BLaER1 treated with 17β-estradiol and CSF1 and Interleukin-3, amounts not matched to agents 10 nM and 100 nM (cell line): ENCODE measurements at regions not wholly inside any gene's neighbourhood (a gene's known extent, or its start where the extent isn't known, plus 50 kb on each side); places are given as distances from the start of the nearest gene placed in this dataset.
"Not testable (repeated sequence)": the region's sequence is repeated elsewhere in the genome, so short reads cannot be mapped to it uniquely, and the experiment has no call there.

Source experiments
- H3K27ac ChIP-seq, 11 experiments: shearing (Covaris generic); formaldehyde crosslinking; 2 replicates each; pipeline ENCODE4 v1.8.1; 2022
- H3K27me3 ChIP-seq, 11 experiments: shearing (Covaris generic); formaldehyde crosslinking; 2 replicates each; pipeline ENCODE4 v1.8.1; 2022
- H3K36me3 ChIP-seq, 11 experiments: shearing (Covaris generic); formaldehyde crosslinking; 2 replicates each; pipeline ENCODE4 v1.8.1; 2022
- H3K4me1 ChIP-seq, 10 experiments: shearing (Covaris generic); formaldehyde crosslinking; 2 replicates each; pipeline ENCODE4 v1.8.1; 2022
- H3K4me2 ChIP-seq, 11 experiments: shearing (Covaris generic); formaldehyde crosslinking; 2 replicates each; pipeline ENCODE4 v1.8.1; 2022
- H3K4me3 ChIP-seq, 10 experiments: shearing (Covaris generic); formaldehyde crosslinking; 2 replicates each; pipeline ENCODE4 v1.8.1; 2022
- H3K9ac ChIP-seq, 11 experiments: shearing (Covaris generic); formaldehyde crosslinking; 2 replicates each; pipeline ENCODE4 v1.8.1; 2022
- H3K9me3 ChIP-seq, 11 experiments: shearing (Covaris generic); formaldehyde crosslinking; replicated peaks in 1 of 11; 2 replicates each; pipeline ENCODE4 v1.8.1; 2022
- H4K20me1 ChIP-seq, 11 experiments: shearing (Covaris generic); formaldehyde crosslinking; 2 replicates each; pipeline ENCODE4 v1.8.1; 2022
- Cebpa-rat ChIP-seq, 11 experiments: shearing (Covaris generic); IDR thresholded peaks; 2 replicates each; pipeline ENCODE4 v1.8.1; 2022

GRCh38 chr3:15934389-15935195 lies 136.8 kb upstream of the ANKRD28 start:
- H3K9me3 ChIP-seq: no peaks in the 10 kb centered on the region
- H3K36me3 ChIP-seq: no peaks in the 10 kb centered on the region
- H3K27ac ChIP-seq: no peak overlapping the region
- H3K4me3 ChIP-seq: no peak overlapping the region
- no peaks in the 10 kb centered on the region for H4K20me1 ChIP-seq
- TF ChIP-seq Cebpa-rat (IDR thresholded peaks at IDR 0.05): no peak
- H3K4me2 ChIP-seq: peak overlapping the region in 3 of 11 experiments; percentile 3 to 75 (median 71); a peak in 4 of 22 replicates
- peaks cover 10 to 50% (median 12%) of the 10 kb centered on the region in 10 experiments for H3K4me1 ChIP-seq
- no peaks in the 10 kb centered on the region for H3K27me3 ChIP-seq
- no peak overlapping the region for H3K9ac ChIP-seq

DNA sequence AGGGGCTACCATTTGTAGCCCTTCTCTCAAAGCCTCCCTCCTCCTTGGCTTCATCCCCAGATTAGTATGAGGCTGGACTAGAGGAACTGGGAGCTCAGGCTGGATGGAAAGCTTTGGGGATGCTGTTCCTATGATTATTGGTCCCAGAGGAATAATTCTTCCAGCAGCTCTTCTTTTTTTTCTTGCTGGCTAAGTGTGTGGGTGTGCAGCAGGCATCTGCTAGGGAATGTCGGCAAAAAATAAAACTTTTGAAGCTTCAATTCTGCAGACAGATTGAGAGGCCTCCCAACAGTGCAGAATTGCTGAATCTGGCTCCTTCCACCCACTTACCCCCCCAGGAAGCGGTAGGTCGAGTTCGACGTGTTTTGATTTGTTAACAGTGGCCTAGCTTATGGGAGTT lies 138.5 kb upstream of the ANKRD28 start:
- Histone ChIP-seq H3K9me3 (peaks cover 4 to 8% (median 7%) of the 10 kb centered on the region in 11 experiments; a peak in 21 of 22 replicates), H3K4me3 (no peak overlapping the region), H3K4me1 (peaks cover 10 to 43% (median 12%) of the 10 kb centered on the region in 10 experiments), H3K36me3 (0 out of 22 replicates have a peak, but pooled peaks cover 0 to 2% (median 0%) of the 10 kb centered on the region in 11 experiments), H3K4me2 (no peak overlapping the region), H3K27me3 (no peaks in the 10 kb centered on the region), H3K27ac (no peak overlapping the region), H3K9ac (no peak overlapping the region), H4K20me1 (no peaks in the 10 kb centered on the region)
- TF ChIP-seq Cebpa-rat (IDR thresholded peaks at IDR 0.05): no peak

GRCh38 chr3:15940641-15941040 lies 142.9 kb upstream of the ANKRD28 start:
- no peak for TF ChIP-seq Cebpa-rat (IDR thresholded peaks at IDR 0.05)
- no peaks in the 10 kb centered on the region for H3K27me3 ChIP-seq
- peaks cover 0 to under 1% (median 0%) of the 10 kb centered on the region in 10 experiments; a peak in 3 of 20 replicates for H3K4me1 ChIP-seq
- H3K27ac ChIP-seq: no peak overlapping the region
- H3K9me3 ChIP-seq: peaks cover 13 to 36% (median 30%) of the 10 kb centered on the region in 11 experiments; a peak in 21 of 22 replicates
- 0 out of 22 replicates have a peak, but pooled peaks cover 0 to 4% (median 0%) of the 10 kb centered on the region in 11 experiments for H3K36me3 ChIP-seq
- H3K4me3 ChIP-seq: no peak overlapping the region
- H3K9ac ChIP-seq: no peak overlapping the region
- no peaks in the 10 kb centered on the region for H4K20me1 ChIP-seq
- no peak overlapping the region for H3K4me2 ChIP-seq

DNA sequence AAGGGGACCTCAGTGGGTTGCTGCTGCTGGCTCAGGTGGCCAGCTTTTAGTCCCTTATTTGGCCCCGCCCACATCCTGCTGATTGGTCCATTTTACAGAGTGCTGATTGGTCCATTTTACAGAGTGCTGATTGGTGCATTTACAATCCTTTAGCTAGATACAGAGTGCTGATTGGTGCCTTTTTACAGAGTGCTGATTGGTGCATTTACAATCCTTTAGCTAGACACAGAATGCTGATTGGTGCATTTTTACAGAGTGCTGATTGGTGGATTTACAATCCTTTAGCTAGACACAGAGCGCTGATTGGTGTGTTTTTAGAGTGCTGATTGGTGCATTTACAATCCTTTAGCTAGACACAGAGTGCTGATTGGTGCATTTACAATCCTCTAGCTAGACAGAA lies 143.7 kb upstream of the ANKRD28 start:
- H3K36me3 ChIP-seq, H3K4me2 ChIP-seq, H3K4me3 ChIP-seq, H3K27me3 ChIP-seq, H4K20me1 ChIP-seq, H3K4me1 ChIP-seq, H3K27ac ChIP-seq, H3K9ac ChIP-seq: not testable (repeated sequence)
- peaks cover 13 to 36% (median 30%) of the 10 kb centered on the region in 11 experiments; a peak in 21 of 22 replicates for H3K9me3 ChIP-seq

GRCh38 chr3:15941958-15942357 lies 144.2 kb upstream of the ANKRD28 start:
- no peak for TF ChIP-seq Cebpa-rat (IDR thresholded peaks at IDR 0.05)
- H3K36me3 ChIP-seq: 0 out of 22 replicates have a peak, but pooled peaks cover 0 to 4% (median 0%) of the 10 kb centered on the region in 11 experiments
- H3K4me2 ChIP-seq: no peak overlapping the region
- no peak overlapping the region for H3K4me3 ChIP-seq
- no peak overlapping the region for H3K9ac ChIP-seq
- no peaks in the 10 kb centered on the region for H3K27me3 ChIP-seq
- peaks cover 13 to 40% (median 30%) of the 10 kb centered on the region in 11 experiments; a peak in 21 of 22 replicates for H3K9me3 ChIP-seq
- no peaks in the 10 kb centered on the region for H4K20me1 ChIP-seq
- H3K27ac ChIP-seq: no peak overlapping the region
- no peaks in the 10 kb centered on the region for H3K4me1 ChIP-seq

DNA sequence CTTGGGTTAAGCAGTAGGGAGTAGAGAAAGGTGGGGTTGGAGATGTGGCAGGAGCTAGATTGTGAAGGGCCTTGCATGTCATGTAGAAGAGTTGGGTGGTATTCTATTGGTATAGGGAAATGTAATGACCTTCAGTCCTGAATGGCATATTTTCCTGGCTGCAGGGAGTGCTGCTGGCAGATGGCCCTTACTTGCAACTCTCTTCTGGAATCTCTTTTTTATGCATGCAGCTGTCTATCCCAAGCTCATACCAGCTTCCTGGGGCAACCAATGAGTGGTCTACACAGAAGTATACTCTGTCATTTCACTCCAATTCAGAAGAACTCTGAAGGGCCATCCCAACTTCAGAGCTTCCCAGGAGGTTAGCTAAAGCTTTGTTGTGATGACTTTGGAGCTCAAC lies 144.7 kb upstream of the ANKRD28 start:
- H3K27ac ChIP-seq: no peak overlapping the region
- no peaks in the 10 kb centered on the region for H3K27me3 ChIP-seq
- no peak overlapping the region for H3K4me3 ChIP-seq
- H3K4me1 ChIP-seq: no peaks in the 10 kb centered on the region
- no peak for TF ChIP-seq Cebpa-rat (IDR thresholded peaks at IDR 0.05)
- H3K9ac ChIP-seq: no peak overlapping the region
- no peaks in the 10 kb centered on the region for H4K20me1 ChIP-seq
- 0 out of 22 replicates have a peak, but pooled peaks cover 0 to 4% (median 0%) of the 10 kb centered on the region in 11 experiments for H3K36me3 ChIP-seq
- peaks cover 13 to 45% (median 30%) of the 10 kb centered on the region in 11 experiments; a peak in 21 of 22 replicates for H3K9me3 ChIP-seq
- no peak overlapping the region for H3K4me2 ChIP-seq

GRCh38 chr3:15942936-15943335 lies 145.2 kb upstream of the ANKRD28 start:
- Histone ChIP-seq H4K20me1 (no peaks in the 10 kb centered on the region), H3K4me3 (no peak overlapping the region), H3K27me3 (no peaks in the 10 kb centered on the region), H3K9me3 (peaks cover 13 to 46% (median 30%) of the 10 kb centered on the region in 11 experiments; a peak in 21 of 22 replicates), H3K4me2 (no peak overlapping the region), H3K36me3 (0 out of 22 replicates have a peak, but pooled peaks cover 0 to 4% (median 0%) of the 10 kb centered on the region in 11 experiments), H3K4me1 (no peaks in the 10 kb centered on the region), H3K27ac (no peak overlapping the region), H3K9ac (no peak overlapping the region)
- no peak for TF ChIP-seq Cebpa-rat (IDR thresholded peaks at IDR 0.05)

GRCh38 chr3:15948388-15948787 lies 150.6 kb upstream of the ANKRD28 start:
- H3K4me3 ChIP-seq: no peak overlapping the region
- no peak overlapping the region for H3K27ac ChIP-seq

GRCh38 chr3:15952543-15953175 lies 154.9 kb upstream of the ANKRD28 start:
- Histone ChIP-seq H3K9me3 (no peaks in the 10 kb centered on the region), H3K4me1 (no peaks in the 10 kb centered on the region), H3K9ac (no peak overlapping the region), H4K20me1 (no peaks in the 10 kb centered on the region), H3K4me2 (no peak overlapping the region), H3K4me3 (no peak overlapping the region), H3K36me3 (no peaks in the 10 kb centered on the region), H3K27ac (no peak overlapping the region), H3K27me3 (no peaks in the 10 kb centered on the region)
- no peak for TF ChIP-seq Cebpa-rat (IDR thresholded peaks at IDR 0.05)

More at GRCh38 chr3:15948388-15948787, 150.6 kb upstream of the ANKRD28 start:
- H3K36me3 ChIP-seq: no peaks in the 10 kb centered on the region
- H3K4me1 ChIP-seq: no peaks in the 10 kb centered on the region
- H3K4me2 ChIP-seq: no peak overlapping the region
- H4K20me1 ChIP-seq: no peaks in the 10 kb centered on the region
- H3K9ac ChIP-seq: no peak overlapping the region
- no peak for TF ChIP-seq Cebpa-rat (IDR thresholded peaks at IDR 0.05)
- H3K9me3 ChIP-seq: peaks cover 0 to 23% (median 8%) of the 10 kb centered on the region in 11 experiments; a peak in 12 of 22 replicates
- H3K27me3 ChIP-seq: no peaks in the 10 kb centered on the region
